ENCODE measurements at regions not wholly inside any gene's neighbourhood (a gene's known extent, or its start where the extent isn't known, plus 50 kb on each side); places are given as distances from the start of the nearest gene placed in this dataset.

DNA sequence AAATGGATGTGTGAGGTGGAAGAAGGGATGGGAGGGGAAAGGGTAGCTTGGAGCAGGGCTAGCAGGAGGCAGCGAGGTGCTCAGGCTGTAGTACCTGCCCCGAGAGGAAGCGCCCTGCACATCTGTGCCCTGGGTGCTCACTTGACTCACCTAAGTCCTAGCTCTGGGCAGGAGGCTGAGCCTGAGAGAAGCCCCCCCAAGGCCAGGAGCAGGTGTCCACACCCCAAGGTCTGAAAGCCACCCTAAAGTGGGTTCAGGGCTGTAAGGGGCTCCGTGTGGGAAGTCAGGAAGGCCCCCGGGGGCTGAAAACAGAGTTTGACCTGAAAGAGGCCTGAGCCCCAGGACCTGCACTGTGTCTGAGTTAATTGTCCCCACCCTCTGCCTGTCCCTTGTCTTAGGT is 95.8 kb upstream of the PODXL start:
- Histone ChIP-seq H2AFZ (ENCODE audit: low read depth, low read length) (no peak overlapping the region), H3K9me3 (ENCODE audit: insufficient read depth, low read depth, low read length) (no peaks in the 10 kb centered on the region), H3K27ac (ENCODE audit: low read depth, low read length) (no peak overlapping the region), H4K20me1 (ENCODE audit: insufficient read depth, low read length) (no peaks in the 10 kb centered on the region), H3K9ac (ENCODE audit: low read length) (no peak overlapping the region), H3K36me3 (ENCODE audit: insufficient read depth, low read length) (no peaks in the 10 kb centered on the region), H3K27me3 (ENCODE audit: insufficient read depth, low read length) (no peaks in the 10 kb centered on the region), H3K79me2 (ENCODE audit: insufficient read depth, low read length) (no peaks in the 10 kb centered on the region), H3K4me3 (ENCODE audit: insufficient read depth, low read depth, low read length) (no peak overlapping the region), H3K4me1 (ENCODE audit: insufficient read depth, low read length) (peaks cover 9% of the 10 kb centered on the region), H3K4me2 (ENCODE audit: low read length) (no peak overlapping the region)
- DNase-seq (ENCODE audit: low read depth) (no peak), FAIRE-seq (no peak)
- H3K27me3 Mint-ChIP-seq (ENCODE audit: low read depth, unreplicated experiment): no peaks in the 10 kb centered on the region
- TF ChIP-seq, protein P1, sequence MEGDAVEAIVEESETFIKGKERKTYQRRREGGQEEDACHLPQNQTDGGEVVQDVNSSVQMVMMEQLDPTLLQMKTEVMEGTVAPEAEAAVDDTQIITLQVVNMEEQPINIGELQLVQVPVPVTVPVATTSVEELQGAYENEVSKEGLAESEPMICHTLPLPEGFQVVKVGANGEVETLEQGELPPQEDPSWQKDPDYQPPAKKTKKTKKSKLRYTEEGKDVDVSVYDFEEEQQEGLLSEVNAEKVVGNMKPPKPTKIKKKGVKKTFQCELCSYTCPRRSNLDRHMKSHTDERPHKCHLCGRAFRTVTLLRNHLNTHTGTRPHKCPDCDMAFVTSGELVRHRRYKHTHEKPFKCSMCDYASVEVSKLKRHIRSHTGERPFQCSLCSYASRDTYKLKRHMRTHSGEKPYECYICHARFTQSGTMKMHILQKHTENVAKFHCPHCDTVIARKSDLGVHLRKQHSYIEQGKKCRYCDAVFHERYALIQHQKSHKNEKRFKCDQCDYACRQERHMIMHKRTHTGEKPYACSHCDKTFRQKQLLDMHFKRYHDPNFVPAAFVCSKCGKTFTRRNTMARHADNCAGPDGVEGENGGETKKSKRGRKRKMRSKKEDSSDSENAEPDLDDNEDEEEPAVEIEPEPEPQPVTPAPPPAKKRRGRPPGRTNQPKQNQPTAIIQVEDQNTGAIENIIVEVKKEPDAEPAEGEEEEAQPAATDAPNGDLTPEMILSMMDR (IDR thresholded peaks at IDR 0.05; ENCODE audit: insufficient read depth, low read depth, low read length): no peak
- no peak for TF ChIP-seq EZH2 (IDR thresholded peaks at IDR 0.05; ENCODE audit: insufficient read depth, low read length)
- no peak overlapping the region for H3K27ac Mint-ChIP-seq (ENCODE audit: unreplicated experiment)
- H3K9me3 Mint-ChIP-seq (ENCODE audit: unreplicated experiment): no peaks in the 10 kb centered on the region
- no peaks in the 10 kb centered on the region for H3K36me3 Mint-ChIP-seq (ENCODE audit: low read depth, unreplicated experiment)
- peaks cover 9% of the 10 kb centered on the region for H3K4me1 Mint-ChIP-seq (ENCODE audit: low read depth, unreplicated experiment)
- H3K4me3 Mint-ChIP-seq (ENCODE audit: unreplicated experiment): no peak overlapping the region

DNA sequence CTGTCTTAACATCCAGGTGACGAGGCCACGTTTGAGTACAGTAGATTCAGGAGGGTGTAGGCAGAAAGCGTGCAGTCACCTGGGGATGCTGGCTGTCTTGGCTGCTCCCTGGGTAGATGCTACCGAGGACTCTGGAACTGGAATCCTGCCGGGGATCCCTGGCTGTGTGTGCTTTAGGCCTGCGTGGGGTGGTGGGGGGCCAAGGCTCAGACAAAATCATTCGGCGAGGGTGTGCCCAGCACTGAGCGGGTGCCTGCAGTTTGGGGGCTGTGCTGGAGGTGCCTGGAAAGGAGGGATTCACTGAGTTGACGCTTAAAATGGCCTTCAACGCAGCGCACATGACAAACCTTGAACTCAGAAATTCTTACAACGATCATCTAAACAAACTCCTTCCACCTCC is 93.5 kb upstream of the PODXL start:
- Histone ChIP-seq H3K4me2 (ENCODE audit: low read length) (no peak overlapping the region), H4K20me1 (ENCODE audit: insufficient read depth, low read length) (no peaks in the 10 kb centered on the region), H3K4me1 (ENCODE audit: insufficient read depth, low read length) (peaks cover 9% of the 10 kb centered on the region), H3K79me2 (ENCODE audit: insufficient read depth, low read length) (no peaks in the 10 kb centered on the region), H3K27me3 (ENCODE audit: insufficient read depth, low read length) (no peaks in the 10 kb centered on the region), H3K4me3 (ENCODE audit: insufficient read depth, low read depth, low read length) (no peak overlapping the region), H3K9me3 (ENCODE audit: insufficient read depth, low read depth, low read length) (no peaks in the 10 kb centered on the region), H3K27ac (ENCODE audit: low read depth, low read length) (no peak overlapping the region), H2AFZ (ENCODE audit: low read depth, low read length) (no peak overlapping the region), H3K36me3 (ENCODE audit: insufficient read depth, low read length) (no peaks in the 10 kb centered on the region), H3K9ac (ENCODE audit: low read length) (no peak overlapping the region)
- FAIRE-seq (no peak), DNase-seq (ENCODE audit: low read depth) (no peak)
- peaks cover 8% of the 10 kb centered on the region for H3K4me1 Mint-ChIP-seq (ENCODE audit: low read depth, unreplicated experiment)
- H3K36me3 Mint-ChIP-seq (ENCODE audit: low read depth, unreplicated experiment): no peaks in the 10 kb centered on the region
- TF ChIP-seq, protein P1 (IDR thresholded peaks at IDR 0.05; ENCODE audit: insufficient read depth, low read depth, low read length): no peak
- no peak for TF ChIP-seq EZH2 (IDR thresholded peaks at IDR 0.05; ENCODE audit: insufficient read depth, low read length)
- no peak overlapping the region for H3K27ac Mint-ChIP-seq (ENCODE audit: unreplicated experiment)
- no peaks in the 10 kb centered on the region for H3K27me3 Mint-ChIP-seq (ENCODE audit: low read depth, unreplicated experiment)
- no peaks in the 10 kb centered on the region for H3K9me3 Mint-ChIP-seq (ENCODE audit: unreplicated experiment)
- no peak overlapping the region for H3K4me3 Mint-ChIP-seq (ENCODE audit: unreplicated experiment)

DNA sequence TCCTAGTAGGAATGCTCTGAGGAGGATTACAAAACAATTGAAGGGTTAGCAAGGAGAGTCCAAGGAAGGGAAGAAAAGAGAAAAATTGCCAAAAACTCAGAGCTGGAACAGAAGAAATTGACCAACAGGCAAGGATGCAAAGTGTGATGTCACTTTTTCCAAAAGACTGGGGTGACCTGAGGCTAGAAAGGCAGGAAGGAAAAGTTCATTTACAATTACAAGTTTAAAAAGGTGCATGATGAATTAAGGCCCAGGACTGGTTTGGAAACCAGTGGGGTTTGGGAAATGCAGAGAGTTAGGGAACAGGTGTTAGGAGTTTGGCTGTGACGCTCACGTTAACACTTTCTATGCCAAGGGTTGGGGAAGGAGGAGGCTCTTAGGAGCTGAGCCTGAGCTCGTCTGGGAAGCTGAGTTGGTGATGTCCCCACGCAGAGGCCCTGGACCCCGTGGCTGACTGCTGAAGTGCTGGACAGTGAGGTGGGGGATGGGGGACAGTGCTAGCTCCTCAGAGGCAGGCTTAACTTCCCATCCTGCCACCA is 92.6 kb upstream of the PODXL start:
- Mint-ChIP-seq H3K36me3 (ENCODE audit: low read depth, unreplicated experiment) (no peaks in the 10 kb centered on the region), H3K27me3 (ENCODE audit: low read depth, unreplicated experiment) (no peaks in the 10 kb centered on the region), H3K4me3 (ENCODE audit: unreplicated experiment) (no peak overlapping the region), H3K9me3 (ENCODE audit: unreplicated experiment) (no peaks in the 10 kb centered on the region), H3K27ac (ENCODE audit: unreplicated experiment) (no peak overlapping the region), H3K4me1 (ENCODE audit: low read depth, unreplicated experiment) (peaks cover 7% of the 10 kb centered on the region)
- H3K4me3 ChIP-seq (ENCODE audit: insufficient read depth, low read depth, low read length): no peak overlapping the region
- TF ChIP-seq EZH2 (IDR thresholded peaks at IDR 0.05; ENCODE audit: insufficient read depth, low read length): no peak
- TF ChIP-seq, protein P1 (IDR thresholded peaks at IDR 0.05; ENCODE audit: insufficient read depth, low read depth, low read length): no peak
- DNase-seq (ENCODE audit: low read depth): no peak
- no peaks in the 10 kb centered on the region for H3K79me2 ChIP-seq (ENCODE audit: insufficient read depth, low read length)
- no peak overlapping the region for H3K4me2 ChIP-seq (ENCODE audit: low read length)
- no peaks in the 10 kb centered on the region for H3K36me3 ChIP-seq (ENCODE audit: insufficient read depth, low read length)
- H4K20me1 ChIP-seq (ENCODE audit: insufficient read depth, low read length): no peaks in the 10 kb centered on the region
- no peak overlapping the region for H3K9ac ChIP-seq (ENCODE audit: low read length)
- no peak overlapping the region for H2AFZ ChIP-seq (ENCODE audit: low read depth, low read length)
- no peak for FAIRE-seq
- H3K27me3 ChIP-seq (ENCODE audit: insufficient read depth, low read length): no peaks in the 10 kb centered on the region
- H3K27ac ChIP-seq (ENCODE audit: low read depth, low read length): no peak overlapping the region
- no peaks in the 10 kb centered on the region for H3K9me3 ChIP-seq (ENCODE audit: insufficient read depth, low read depth, low read length)
- peaks cover 8% of the 10 kb centered on the region for H3K4me1 ChIP-seq (ENCODE audit: insufficient read depth, low read length)

All from astrocyte (in vitro differentiated cells and primary cell).